ENCODE measurements at regions not wholly inside any gene's neighbourhood (a gene's known extent, or its start where the extent isn't known, plus 50 kb on each side); places are given as distances from the start of the nearest gene placed in this dataset.

DNA sequence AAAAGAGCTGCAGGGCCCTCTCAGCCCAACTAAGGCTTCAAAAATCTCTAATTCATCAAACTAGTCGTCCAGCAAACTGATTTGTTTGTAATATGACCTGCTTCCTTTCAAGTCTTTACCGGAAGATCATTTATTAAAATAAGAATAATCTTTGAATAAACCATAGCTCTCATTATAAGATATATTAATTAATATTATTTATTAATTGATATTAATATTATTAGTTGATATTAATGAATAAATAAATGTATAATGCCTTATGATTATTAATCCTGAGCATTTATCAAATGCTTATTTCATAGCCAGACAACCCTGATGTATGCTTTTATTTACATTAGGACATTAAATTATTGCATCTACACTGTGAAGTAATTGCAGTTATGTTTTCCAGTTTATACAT is 550.7 kb upstream of the ALCAM start:
- TF ChIP-seq POLR2A (IDR thresholded peaks at IDR 0.05), result no peak
- TF ChIP-seq, protein P1, sequence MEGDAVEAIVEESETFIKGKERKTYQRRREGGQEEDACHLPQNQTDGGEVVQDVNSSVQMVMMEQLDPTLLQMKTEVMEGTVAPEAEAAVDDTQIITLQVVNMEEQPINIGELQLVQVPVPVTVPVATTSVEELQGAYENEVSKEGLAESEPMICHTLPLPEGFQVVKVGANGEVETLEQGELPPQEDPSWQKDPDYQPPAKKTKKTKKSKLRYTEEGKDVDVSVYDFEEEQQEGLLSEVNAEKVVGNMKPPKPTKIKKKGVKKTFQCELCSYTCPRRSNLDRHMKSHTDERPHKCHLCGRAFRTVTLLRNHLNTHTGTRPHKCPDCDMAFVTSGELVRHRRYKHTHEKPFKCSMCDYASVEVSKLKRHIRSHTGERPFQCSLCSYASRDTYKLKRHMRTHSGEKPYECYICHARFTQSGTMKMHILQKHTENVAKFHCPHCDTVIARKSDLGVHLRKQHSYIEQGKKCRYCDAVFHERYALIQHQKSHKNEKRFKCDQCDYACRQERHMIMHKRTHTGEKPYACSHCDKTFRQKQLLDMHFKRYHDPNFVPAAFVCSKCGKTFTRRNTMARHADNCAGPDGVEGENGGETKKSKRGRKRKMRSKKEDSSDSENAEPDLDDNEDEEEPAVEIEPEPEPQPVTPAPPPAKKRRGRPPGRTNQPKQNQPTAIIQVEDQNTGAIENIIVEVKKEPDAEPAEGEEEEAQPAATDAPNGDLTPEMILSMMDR (IDR thresholded peaks at IDR 0.05), result no peak
